RWPE2 (cell line): ENCODE measurements at regions not wholly inside any gene's neighbourhood (a gene's known extent, or its start where the extent isn't known, plus 50 kb on each side); places are given as distances from the start of the nearest gene placed in this dataset.
"Not testable (repeated sequence)": the region's sequence is repeated elsewhere in the genome, so short reads cannot be mapped to it uniquely, and the experiment has no call there.

Experiments used
- ATAC-seq: fragments of 200-7000 bp; cut with Tn5 transposase; 3 replicates; pipeline ENCODE4 v1.9.1; 2021; ENCODE audit warnings: low read depth
- DNase-seq: peaks from one replicate; pipeline ENCODE4 v3.0.0-alpha.2; 2020; ENCODE audit warnings: low spot score
- H3K27ac ChIP-seq: fragments of 450-650 bp; 2 replicates; pipeline ENCODE4 v1.5.1; 2017; ENCODE audit warnings: mild to moderate bottlenecking; ENCODE audit not compliant: poor library complexity, severe bottlenecking
- H3K27me3 ChIP-seq: fragments of 250-450 bp; sonication (Bioruptor Pico); 2 replicates; pipeline ENCODE4 v1.5.1; 2021; ENCODE audit warnings: mild to moderate bottlenecking, moderate library complexity; ENCODE audit not compliant: insufficient read depth, poor library complexity, severe bottlenecking
- H3K36me3 ChIP-seq: fragments of 250-450 bp; sonication (Bioruptor Pico); 2 replicates; pipeline ENCODE4 v1.5.1; 2020; ENCODE audit warnings: low read depth, mild to moderate bottlenecking, moderate library complexity
- H3K4me1 ChIP-seq: fragments of 250-450 bp; sonication (Bioruptor Pico); 2 replicates; pipeline ENCODE4 v1.5.1; 2021; ENCODE audit warnings: mild to moderate bottlenecking, moderate library complexity; ENCODE audit not compliant: insufficient read depth, poor library complexity, severe bottlenecking
- H3K4me3 ChIP-seq: fragments of 250-450 bp; sonication (Bioruptor Pico); 2 replicates; pipeline ENCODE4 v1.5.1; 2021; ENCODE audit warnings: mild to moderate bottlenecking, moderate library complexity; ENCODE audit not compliant: severe bottlenecking
- H3K9me3 ChIP-seq: fragments of 250-450 bp; sonication (Bioruptor Pico); 2 replicates; pipeline ENCODE4 v1.5.1; 2021; ENCODE audit warnings: mild to moderate bottlenecking, moderate library complexity; ENCODE audit not compliant: severe bottlenecking
- CTCF ChIP-seq: fragments of 450-650 bp; IDR thresholded peaks from one replicate; pipeline ENCODE4 v1.5.1; 2017; ENCODE audit warnings: mild to moderate bottlenecking, moderate library complexity; ENCODE audit not compliant: poor library complexity, severe bottlenecking

GRCh38 chr6:91057689-91058088 is 470.8 kb upstream of the MAP3K7 start:
- DNase-seq (no peak), ATAC-seq (no peak)
- Histone ChIP-seq H3K36me3 (no peaks in the 10 kb centered on the region), H3K9me3 (no peaks in the 10 kb centered on the region), H3K27ac (no peak overlapping the region), H3K4me3 (no peak overlapping the region), H3K4me1 (no peaks in the 10 kb centered on the region), H3K27me3 (no peaks in the 10 kb centered on the region)
- no peak for TF ChIP-seq CTCF

- no peaks in the 10 kb centered on the region for H3K4me1 ChIP-seq
- no peak overlapping the region for H3K4me3 ChIP-seq
- no peaks in the 10 kb centered on the region for H3K27me3 ChIP-seq
- TF ChIP-seq CTCF, result no peak
- no peaks in the 10 kb centered on the region for H3K36me3 ChIP-seq
- DNase-seq (no peak), ATAC-seq (no peak)
- no peaks in the 10 kb centered on the region for H3K9me3 ChIP-seq
- no peak overlapping the region for H3K27ac ChIP-seq
Observed at GRCh38 chr6:91055959-91056358, 469.1 kb upstream of the MAP3K7 start.

GRCh38 chr6:91052473-91053450 is 465.9 kb upstream of the MAP3K7 start:
- not testable (repeated sequence) for H3K27me3 ChIP-seq, H3K4me1 ChIP-seq, H3K27ac ChIP-seq, H3K4me3 ChIP-seq, DNase-seq, H3K36me3 ChIP-seq, H3K9me3 ChIP-seq, ATAC-seq

- no peak for ATAC-seq
- Histone ChIP-seq H3K27me3 (no peaks in the 10 kb centered on the region), H3K36me3 (no peaks in the 10 kb centered on the region), H3K9me3 (no peaks in the 10 kb centered on the region), H3K4me3 (no peak overlapping the region), H3K4me1 (no peaks in the 10 kb centered on the region), H3K27ac (no peak overlapping the region)
- no peak for DNase-seq
- no peak for TF ChIP-seq CTCF
Observed at GRCh38 chr6:91045161-91045560, 458.3 kb upstream of the MAP3K7 start.

GRCh38 chr6:91043751-91044150 is 456.9 kb upstream of the MAP3K7 start:
- ATAC-seq (no peak), DNase-seq (no peak)
- no peaks in the 10 kb centered on the region for H3K36me3 ChIP-seq
- TF ChIP-seq CTCF, result no peak
- H3K9me3 ChIP-seq, result no peaks in the 10 kb centered on the region
- H3K27me3 ChIP-seq, result no peaks in the 10 kb centered on the region
- H3K4me1 ChIP-seq, result no peaks in the 10 kb centered on the region
- H3K27ac ChIP-seq, result no peak overlapping the region
- H3K4me3 ChIP-seq, result no peak overlapping the region
